ENCODE measurements at regions not wholly inside any gene's neighbourhood (a gene's known extent, or its start where the extent isn't known, plus 50 kb on each side); places are given as distances from the start of the nearest gene placed in this dataset.

- no peaks in the 10 kb centered on the region for H3K27me3 ChIP-seq (ENCODE audit: insufficient read depth, low read length)
- H2AFZ ChIP-seq (ENCODE audit: low read length, unreplicated experiment): no peak overlapping the region
- H3K27ac ChIP-seq (ENCODE audit: low read depth, low read length): no peak overlapping the region
- no peaks in the 10 kb centered on the region for H3K36me3 ChIP-seq (ENCODE audit: insufficient read depth, low read length)
- no peak overlapping the region for H3K4me3 ChIP-seq (ENCODE audit: low read depth, low read length)
- H3K79me2 ChIP-seq (ENCODE audit: control insufficient read depth, insufficient read depth, low read length, unreplicated experiment): no peaks in the 10 kb centered on the region
- no peaks in the 10 kb centered on the region for H3K4me1 ChIP-seq (ENCODE audit: control insufficient read depth, insufficient read depth, low read length, unreplicated experiment)
Observed at GRCh38 chr13:99136427-99136954, 64.2 kb upstream of the UBAC2 start.

GRCh38 chr13:99140831-99141230 is 59.8 kb upstream of the UBAC2 start:
- H3K27ac ChIP-seq (ENCODE audit: low read depth, low read length): no peak overlapping the region
- no peaks in the 10 kb centered on the region for H3K4me1 ChIP-seq (ENCODE audit: control insufficient read depth, insufficient read depth, low read length, unreplicated experiment)
- no peaks in the 10 kb centered on the region for H3K79me2 ChIP-seq (ENCODE audit: control insufficient read depth, insufficient read depth, low read length, unreplicated experiment)
- no peak overlapping the region for H3K4me3 ChIP-seq (ENCODE audit: low read depth, low read length)
- no peaks in the 10 kb centered on the region for H3K27me3 ChIP-seq (ENCODE audit: insufficient read depth, low read length)
- no peaks in the 10 kb centered on the region for H3K36me3 ChIP-seq (ENCODE audit: insufficient read depth, low read length)
- H2AFZ ChIP-seq (ENCODE audit: low read length, unreplicated experiment): no peak overlapping the region

GRCh38 chr13:99143904-99144303 is 56.8 kb upstream of the UBAC2 start:
- Histone ChIP-seq H3K27ac (ENCODE audit: low read depth, low read length) (no peak overlapping the region), H3K27me3 (ENCODE audit: insufficient read depth, low read length) (no peaks in the 10 kb centered on the region)

GRCh38 chr13:99144306-99144705 is 56.3 kb upstream of the UBAC2 start:
- H3K4me1 ChIP-seq (ENCODE audit: control insufficient read depth, insufficient read depth, low read length, unreplicated experiment): no peaks in the 10 kb centered on the region
- H3K27me3 ChIP-seq (ENCODE audit: insufficient read depth, low read length): no peaks in the 10 kb centered on the region
- no peaks in the 10 kb centered on the region for H3K36me3 ChIP-seq (ENCODE audit: insufficient read depth, low read length)
- no peak overlapping the region for H2AFZ ChIP-seq (ENCODE audit: low read length, unreplicated experiment)
- no peaks in the 10 kb centered on the region for H3K79me2 ChIP-seq (ENCODE audit: control insufficient read depth, insufficient read depth, low read length, unreplicated experiment)
- H3K27ac ChIP-seq (ENCODE audit: low read depth, low read length): no peak overlapping the region
- H3K4me3 ChIP-seq (ENCODE audit: low read depth, low read length): no peak overlapping the region

More at GRCh38 chr13:99143904-99144303, 56.8 kb upstream of the UBAC2 start:
- Histone ChIP-seq H3K79me2 (ENCODE audit: control insufficient read depth, insufficient read depth, low read length, unreplicated experiment) (no peaks in the 10 kb centered on the region), H3K4me1 (ENCODE audit: control insufficient read depth, insufficient read depth, low read length, unreplicated experiment) (no peaks in the 10 kb centered on the region), H3K36me3 (ENCODE audit: insufficient read depth, low read length) (no peaks in the 10 kb centered on the region), H2AFZ (ENCODE audit: low read length, unreplicated experiment) (no peak overlapping the region), H3K4me3 (ENCODE audit: low read depth, low read length) (no peak overlapping the region)

GRCh38 chr13:99145461-99145860 is 55.2 kb upstream of the UBAC2 start:
- H3K27me3 ChIP-seq (ENCODE audit: insufficient read depth, low read length): no peaks in the 10 kb centered on the region
- no peak overlapping the region for H2AFZ ChIP-seq (ENCODE audit: low read length, unreplicated experiment)
- H3K36me3 ChIP-seq (ENCODE audit: insufficient read depth, low read length): no peaks in the 10 kb centered on the region
- H3K79me2 ChIP-seq (ENCODE audit: control insufficient read depth, insufficient read depth, low read length, unreplicated experiment): no peaks in the 10 kb centered on the region
- H3K4me3 ChIP-seq (ENCODE audit: low read depth, low read length): no peak overlapping the region
- H3K4me1 ChIP-seq (ENCODE audit: control insufficient read depth, insufficient read depth, low read length, unreplicated experiment): peaks cover 1% of the 10 kb centered on the region
- H3K27ac ChIP-seq (ENCODE audit: low read depth, low read length): no peak overlapping the region

GRCh38 chr13:99150575-99151361 is 49.9 kb upstream of the UBAC2 start:
- Histone ChIP-seq H3K4me3 (ENCODE audit: low read depth, low read length) (no peak overlapping the region), H2AFZ (ENCODE audit: low read length, unreplicated experiment) (no peak overlapping the region), H3K27ac (ENCODE audit: low read depth, low read length) (peak overlapping the region; percentile 70), H3K4me1 (ENCODE audit: control insufficient read depth, insufficient read depth, low read length, unreplicated experiment) (peaks cover 20% of the 10 kb centered on the region), H3K27me3 (ENCODE audit: insufficient read depth, low read length) (no peaks in the 10 kb centered on the region), H3K79me2 (ENCODE audit: control insufficient read depth, insufficient read depth, low read length, unreplicated experiment) (no peaks in the 10 kb centered on the region), H3K36me3 (ENCODE audit: insufficient read depth, low read length) (no peaks in the 10 kb centered on the region)

Measured in ACC112 (cell line).